Fibroblast of the conjunctiva (primary cell): ENCODE measurements at regions not wholly inside any gene's neighbourhood (a gene's known extent, or its start where the extent isn't known, plus 50 kb on each side); places are given as distances from the start of the nearest gene placed in this dataset.

Experiments used
- DNase-seq: peaks from one replicate; pipeline ENCODE4 v3.0.0-alpha.2; 2010; ENCODE audit warnings: low read depth

DNA sequence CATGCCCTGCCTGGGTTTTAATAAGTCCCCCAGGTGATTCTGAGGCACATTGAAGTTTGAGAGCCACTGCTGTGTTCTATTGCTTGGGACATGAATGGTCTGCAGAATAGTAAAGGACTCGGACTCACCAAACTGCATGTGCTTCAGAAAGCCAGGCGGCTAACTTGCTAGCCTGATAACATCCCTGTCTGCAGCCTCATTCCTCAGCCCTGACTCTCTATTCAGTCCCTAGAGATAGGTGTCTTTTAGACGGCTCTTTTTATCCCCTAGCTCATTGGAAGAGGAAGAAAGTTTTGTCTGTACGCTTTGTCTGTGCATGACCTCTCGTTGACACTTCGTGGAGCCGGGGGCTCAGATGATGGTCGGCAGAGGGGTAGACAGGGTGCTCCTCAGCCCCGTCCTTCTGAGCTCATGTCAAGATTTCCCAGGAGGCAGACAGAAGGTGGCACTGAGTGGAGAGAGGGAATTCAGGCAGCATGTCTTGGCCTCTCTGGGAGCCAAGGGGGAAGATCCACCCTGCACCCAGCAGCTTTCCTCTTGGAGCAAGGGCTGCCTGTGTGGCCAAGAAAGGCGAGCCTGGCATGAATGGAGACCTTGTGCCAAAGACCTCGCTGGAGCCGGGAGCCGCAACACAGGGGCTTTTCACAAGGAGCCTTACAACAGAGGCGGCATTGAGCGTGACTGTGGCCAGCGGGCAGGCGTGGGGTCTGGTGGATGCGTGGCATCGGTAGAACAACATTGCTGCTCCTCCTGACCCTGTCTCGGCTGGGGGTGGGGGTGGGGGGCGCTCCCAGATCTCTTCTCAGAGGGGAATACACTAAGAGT lies 51.1 kb upstream of the PODXL start:
- DNase-seq, result no peak

DNA sequence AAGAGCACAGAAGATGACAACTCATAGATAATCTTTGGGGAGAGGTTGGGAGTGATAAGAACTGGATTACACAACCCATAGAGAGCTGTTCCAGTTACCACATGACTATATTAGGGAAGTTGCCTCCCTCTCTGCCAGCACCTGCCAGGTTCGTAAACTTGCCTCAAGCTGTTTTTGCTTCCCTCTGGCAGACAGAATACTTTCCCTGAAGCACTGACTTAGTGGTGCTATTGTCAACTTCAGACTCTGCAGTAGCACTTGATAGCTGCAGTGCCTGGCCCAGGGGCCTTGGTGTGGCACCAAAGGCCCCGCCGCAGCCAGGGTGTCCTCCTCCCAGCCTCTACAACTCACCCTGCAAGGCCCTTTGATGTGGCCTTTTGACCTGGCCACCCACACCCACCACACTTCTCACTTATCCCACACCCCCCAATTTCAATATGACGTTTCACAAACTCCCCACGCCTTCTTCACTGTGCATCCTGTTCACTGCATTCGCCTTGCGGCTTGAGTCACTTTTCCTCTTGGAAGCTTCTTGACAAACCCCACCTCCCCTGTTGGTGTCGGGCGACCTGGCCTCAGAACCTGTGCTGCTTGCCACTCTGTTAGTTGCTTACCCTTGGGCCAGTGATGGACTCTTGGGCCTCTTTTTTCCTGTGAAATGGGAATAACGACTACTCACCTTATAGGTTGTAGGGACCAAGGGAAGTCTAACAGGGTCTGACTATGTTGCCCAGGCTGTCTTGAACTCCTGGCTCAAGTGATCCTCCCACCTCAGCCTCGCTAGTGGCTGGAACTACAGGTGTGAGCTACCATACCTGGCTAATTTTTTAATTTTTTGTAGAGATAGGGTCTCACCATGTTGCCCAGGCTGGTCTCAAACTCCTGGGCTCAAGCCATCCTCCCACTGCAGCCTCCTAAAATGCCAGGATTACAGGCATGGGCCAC lies 50.2 kb upstream of the PODXL start:
- DNase-seq, result no peak
